Lower leg skin (tissue), 3 donors: ENCODE measurements at regions not wholly inside any gene's neighbourhood (a gene's known extent, or its start where the extent isn't known, plus 50 kb on each side); places are given as distances from the start of the nearest gene placed in this dataset.

Experiments used
- POLR2A ChIP-seq, 2 donors: fragments of 450-650 bp; IDR thresholded peaks; one replicate each; pipeline ENCODE4 v1.6.1; 2016 to 2017; ENCODE audit warnings: antibody characterized with exemption in 2 of 2, mild to moderate bottlenecking in 1 of 2, moderate library complexity in 1 of 2
- TF ChIP-seq, protein P1 (sequence below), 3 donors: fragments of 450-650 bp; IDR thresholded peaks; one replicate each; pipeline ENCODE4 v1.5.1; 2016; ENCODE audit warnings: antibody characterized with exemption in 3 of 3, mild to moderate bottlenecking in 3 of 3, moderate library complexity in 2 of 3

DNA sequence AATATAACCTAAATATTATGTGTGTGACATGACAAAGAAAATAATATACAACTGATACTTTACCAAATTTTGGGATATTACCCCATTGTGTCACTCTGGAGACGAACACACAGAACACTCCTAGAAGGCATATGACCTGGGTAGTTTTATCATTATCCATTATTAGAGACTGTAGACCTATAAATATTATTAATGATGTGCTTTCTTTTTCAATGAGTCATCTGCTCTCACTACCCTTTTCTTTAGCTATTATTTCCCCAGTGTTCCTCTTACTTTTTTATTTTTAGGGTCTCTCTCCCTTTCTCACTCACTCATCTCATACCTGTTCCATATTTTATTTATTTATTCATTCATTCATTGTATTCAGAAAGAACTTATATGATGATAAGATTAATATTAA, 143.3 kb upstream of the ITGA4 start:
- TF ChIP-seq, protein P1, sequence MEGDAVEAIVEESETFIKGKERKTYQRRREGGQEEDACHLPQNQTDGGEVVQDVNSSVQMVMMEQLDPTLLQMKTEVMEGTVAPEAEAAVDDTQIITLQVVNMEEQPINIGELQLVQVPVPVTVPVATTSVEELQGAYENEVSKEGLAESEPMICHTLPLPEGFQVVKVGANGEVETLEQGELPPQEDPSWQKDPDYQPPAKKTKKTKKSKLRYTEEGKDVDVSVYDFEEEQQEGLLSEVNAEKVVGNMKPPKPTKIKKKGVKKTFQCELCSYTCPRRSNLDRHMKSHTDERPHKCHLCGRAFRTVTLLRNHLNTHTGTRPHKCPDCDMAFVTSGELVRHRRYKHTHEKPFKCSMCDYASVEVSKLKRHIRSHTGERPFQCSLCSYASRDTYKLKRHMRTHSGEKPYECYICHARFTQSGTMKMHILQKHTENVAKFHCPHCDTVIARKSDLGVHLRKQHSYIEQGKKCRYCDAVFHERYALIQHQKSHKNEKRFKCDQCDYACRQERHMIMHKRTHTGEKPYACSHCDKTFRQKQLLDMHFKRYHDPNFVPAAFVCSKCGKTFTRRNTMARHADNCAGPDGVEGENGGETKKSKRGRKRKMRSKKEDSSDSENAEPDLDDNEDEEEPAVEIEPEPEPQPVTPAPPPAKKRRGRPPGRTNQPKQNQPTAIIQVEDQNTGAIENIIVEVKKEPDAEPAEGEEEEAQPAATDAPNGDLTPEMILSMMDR (IDR thresholded peaks at IDR 0.05), result no peak
- no peak for TF ChIP-seq POLR2A (IDR thresholded peaks at IDR 0.05)
